Right ventricle myocardium superior (tissue), 1 donor: ENCODE measurements at regions not wholly inside any gene's neighbourhood (a gene's known extent, or its start where the extent isn't known, plus 50 kb on each side); places are given as distances from the start of the nearest gene placed in this dataset.

Experiments used
- ATAC-seq: fragments of 200-7000 bp; cut with Tn5 transposase; one replicate; pipeline ENCODE4 v1.9.1; 2020; ENCODE audit warnings: mild to moderate bottlenecking; ENCODE audit not compliant: poor library complexity
- DNase-seq: peaks from one replicate; pipeline ENCODE4 v3.0.0-alpha.2; 2020
- intact Hi-C: fragments of 100-400 bp; cut with DNase I; formaldehyde crosslinking; loops from one replicate; pipeline ENCODE4 v1.11.2; 2022
- donor health status: DM: no; HTN: yes; CAD: no; lungs with severe emphysema.

GRCh38 chr18:34548973-34549294 is 161.2 kb upstream of the DTNA start:
- ATAC-seq (no peak), DNase-seq (no peak)

GRCh38 chr18:34549367-34549766 is 160.7 kb upstream of the DTNA start:
- ATAC-seq (peak; percentile 65), DNase-seq (no peak)
- intact Hi-C loops = no loop called here

More at GRCh38 chr18:34548973-34549294, 161.2 kb upstream of the DTNA start:
- intact Hi-C loops = no loop called here

DNA sequence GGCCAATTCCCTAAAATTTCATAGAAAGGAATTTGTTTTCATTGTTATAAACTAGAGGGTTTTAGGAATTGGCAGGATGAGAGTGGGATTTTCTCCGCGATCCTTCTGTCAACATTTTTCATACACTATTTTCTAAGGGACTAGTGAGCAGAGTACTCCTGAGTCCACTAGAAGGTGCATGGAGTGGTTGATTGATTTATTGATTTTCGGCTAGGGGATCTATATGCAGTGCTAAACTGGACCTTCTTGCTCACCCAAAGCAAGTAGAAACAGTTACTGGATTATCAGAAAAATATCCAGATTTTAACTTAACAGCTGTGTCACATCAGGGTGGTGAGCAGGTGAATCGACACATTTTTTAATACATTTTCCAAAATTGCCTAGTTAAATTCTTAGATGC is 159.9 kb upstream of the DTNA start:
- DNase-seq (no peak), ATAC-seq (no peak)
- intact Hi-C loops = no loop called here

DNA sequence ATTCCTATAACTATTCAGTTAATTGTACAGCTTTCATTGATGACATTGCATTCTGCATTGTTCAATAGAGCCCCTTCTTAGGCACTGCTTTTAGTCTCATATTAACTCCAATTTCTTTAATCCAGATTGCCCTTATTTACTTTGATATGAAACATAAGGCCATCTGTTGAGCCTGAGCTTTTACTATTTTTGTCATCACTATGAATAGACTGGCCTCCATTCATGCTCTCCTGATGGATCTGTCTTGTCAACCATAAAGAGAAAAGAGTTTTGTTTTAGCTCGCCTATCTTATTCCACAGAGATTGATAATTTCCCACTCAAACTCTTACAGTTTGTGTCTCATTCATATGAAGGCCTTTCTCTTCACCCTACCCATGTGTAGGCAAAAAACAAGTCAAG is 159.2 kb upstream of the DTNA start:
- ATAC-seq = peak; percentile 80
- no peak for DNase-seq
- intact Hi-C loops = no loop called here

GRCh38 chr18:34551824-34552223 is 158.3 kb upstream of the DTNA start:
- ATAC-seq (no peak), DNase-seq (no peak)
- intact Hi-C loops = no loop called here

DNA sequence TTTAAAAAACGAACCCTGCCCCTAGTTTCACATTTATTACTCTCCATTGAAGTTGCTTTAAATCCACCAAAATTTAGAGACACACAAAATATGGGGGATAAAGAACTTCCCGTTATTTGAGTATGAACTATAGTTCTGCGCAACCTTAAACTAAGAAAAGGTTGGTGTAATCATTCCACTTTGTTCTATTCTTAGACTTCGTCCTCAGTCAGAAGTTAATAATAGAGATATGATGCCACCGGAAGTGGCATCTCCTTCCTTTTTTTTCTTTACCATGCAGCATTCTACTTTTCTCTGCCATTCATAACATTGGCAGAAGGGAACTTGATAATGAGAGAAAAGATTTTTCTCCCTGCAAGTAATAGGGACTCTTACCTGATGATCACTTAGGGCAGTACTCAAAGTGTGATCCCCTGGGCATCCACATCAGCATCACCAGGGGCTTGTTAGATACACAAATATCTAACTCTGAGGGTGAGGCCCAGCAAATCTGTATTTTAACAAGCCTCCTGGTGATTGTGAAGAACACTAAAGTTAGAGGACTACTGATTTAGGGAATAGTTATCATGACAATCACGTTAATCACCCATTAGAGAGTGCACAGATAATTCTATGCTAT is 147.7 kb upstream of the DTNA start:
- peak; percentile 90 for ATAC-seq
- DNase-seq = no peak
- intact Hi-C loops = no loop called here

GRCh38 chr18:34567857-34568256 is 142.2 kb upstream of the DTNA start:
- ATAC-seq = no peak
- DNase-seq = no peak
- intact Hi-C loops = no loop called here

DNA sequence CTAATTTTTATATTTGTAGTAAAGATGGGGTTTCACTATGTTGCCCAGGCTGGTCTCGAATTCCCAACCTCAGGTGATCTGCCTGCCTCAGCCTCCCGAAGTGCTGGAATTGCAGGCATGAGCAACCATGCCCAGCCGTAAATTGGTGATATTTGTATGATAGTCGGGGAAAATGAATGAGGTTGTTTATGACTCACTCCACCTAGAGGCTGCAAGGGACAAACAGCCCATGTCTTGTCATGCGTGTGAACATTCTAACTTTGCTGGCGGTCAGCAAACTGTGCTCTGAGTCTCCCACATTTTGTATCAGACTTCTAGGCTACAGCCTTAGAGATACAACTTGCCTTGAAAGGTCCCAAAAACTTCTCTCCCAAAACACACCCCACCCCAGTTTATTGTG is 133.5 kb upstream of the DTNA start:
- no peak for ATAC-seq
- intact Hi-C loops = no loop called here
- no peak for DNase-seq

DNA sequence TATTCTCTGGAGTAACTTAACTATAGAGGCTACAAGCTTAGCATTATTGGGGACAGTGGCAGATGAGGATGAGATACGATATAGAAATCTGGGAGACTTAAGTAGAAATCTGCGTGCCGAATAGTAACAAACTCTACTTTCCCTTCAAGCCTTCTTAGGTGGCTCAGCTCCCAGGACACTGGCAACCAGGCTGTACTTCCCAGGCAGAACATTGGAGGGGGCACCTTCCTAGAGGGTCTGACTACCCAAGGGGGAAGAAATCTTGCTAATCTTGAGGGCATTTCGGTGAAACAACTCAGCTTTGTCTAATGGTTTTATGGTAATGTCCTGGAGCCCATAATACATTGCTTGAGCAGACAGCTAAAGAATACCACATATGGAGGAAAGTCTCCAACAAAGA is 126.2 kb upstream of the DTNA start:
- DNase-seq (no peak), ATAC-seq (no peak)
- intact Hi-C loops = no loop called here

- intact Hi-C loops = loop anchor here (5.0 kb wide), 1 partner anchor 93 kb away; no protein-coding TSS in a partner anchor
- ATAC-seq = no peak
- DNase-seq = no peak
Observed at GRCh38 chr18:34590503-34590902, 119.6 kb upstream of the DTNA start.

- ATAC-seq (no peak), DNase-seq (no peak)
- intact Hi-C loops = loop anchor here (5.0 kb wide), 1 partner anchor 95 kb away; no protein-coding TSS in a partner anchor
Observed at GRCh38 chr18:34591920-34592444, 118.1 kb upstream of the DTNA start.

DNA sequence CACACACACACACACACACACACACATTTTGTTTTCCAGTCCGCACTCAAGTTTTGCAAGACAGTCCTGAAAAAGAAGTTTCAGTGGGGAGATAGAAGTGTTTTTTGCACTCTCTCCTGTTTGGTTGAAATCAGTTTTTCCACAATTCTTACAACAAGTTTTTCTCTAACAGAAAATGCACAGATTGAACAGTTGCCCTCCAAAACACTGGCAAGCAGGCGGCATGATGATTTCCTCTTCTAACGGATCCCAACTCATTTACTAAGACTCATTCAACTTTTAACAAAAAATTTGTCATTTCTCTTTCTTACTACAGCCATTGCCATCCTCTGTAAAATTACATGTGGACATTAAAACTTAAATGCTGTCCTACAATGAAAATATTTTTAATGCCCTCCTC is 117.6 kb upstream of the DTNA start:
- ATAC-seq = no peak
- intact Hi-C loops = loop anchor here (5.0 kb wide), 1 partner anchor 95 kb away; no protein-coding TSS in a partner anchor
- no peak for DNase-seq

DNA sequence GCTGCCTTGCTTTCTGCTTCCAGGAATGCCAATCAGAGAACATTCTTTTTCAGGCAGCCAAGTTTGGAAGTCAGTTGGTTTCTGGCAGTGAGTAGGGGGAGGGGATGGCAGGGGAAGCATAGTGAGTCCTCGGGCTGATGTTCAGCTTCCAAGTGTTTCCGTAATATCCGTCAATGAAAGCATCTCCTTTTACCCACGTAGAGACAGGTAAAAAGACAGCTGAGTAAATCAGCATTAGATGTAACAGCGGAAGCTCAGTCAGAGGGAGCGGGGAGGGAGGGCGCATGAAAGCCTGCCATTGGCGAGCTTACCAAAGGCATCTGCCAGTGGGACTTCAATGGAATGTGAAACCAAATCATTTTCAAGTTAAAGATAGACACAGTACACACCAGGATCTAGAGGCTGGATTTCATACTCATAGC is 117.1 kb upstream of the DTNA start:
- peak; percentile 92 for ATAC-seq
- intact Hi-C loops = loop anchor here (5.0 kb wide), 1 partner anchor 96 kb away; no protein-coding TSS in a partner anchor
- DNase-seq = peak; percentile 71

- peak; percentile 10 for ATAC-seq
- intact Hi-C loops = loop anchor here (5.0 kb wide), 1 partner anchor 97 kb away; no protein-coding TSS in a partner anchor
Observed at GRCh38 chr18:34594266-34594665, 115.8 kb upstream of the DTNA start.

DNA sequence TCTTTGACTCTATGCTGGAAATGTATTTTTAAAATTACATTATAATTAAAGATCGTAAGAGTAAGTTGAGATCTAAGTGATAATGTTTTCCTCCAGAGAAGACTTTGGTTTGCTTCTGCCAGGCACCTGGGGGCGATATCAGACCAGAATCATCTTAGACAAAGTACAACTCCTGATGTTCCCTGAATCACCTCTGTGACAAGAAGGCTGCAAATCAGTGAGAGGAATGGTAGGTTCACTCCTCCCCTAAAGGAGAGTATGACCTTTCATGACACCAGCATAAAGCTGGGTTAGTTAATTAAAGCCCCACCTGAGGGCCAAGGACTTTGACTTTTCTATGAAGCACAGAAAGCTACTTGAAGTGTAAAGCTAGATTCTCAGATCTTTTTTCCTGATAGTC is 114.4 kb upstream of the DTNA start:
- ATAC-seq (peak; percentile 28), DNase-seq (no peak)
- intact Hi-C loops = no loop called here

More at GRCh38 chr18:34594266-34594665, 115.8 kb upstream of the DTNA start:
- no peak for DNase-seq

- DNase-seq (no peak), ATAC-seq (no peak)
- intact Hi-C loops = no loop called here
Observed at GRCh38 chr18:34598120-34598635, 111.9 kb upstream of the DTNA start.

DNA sequence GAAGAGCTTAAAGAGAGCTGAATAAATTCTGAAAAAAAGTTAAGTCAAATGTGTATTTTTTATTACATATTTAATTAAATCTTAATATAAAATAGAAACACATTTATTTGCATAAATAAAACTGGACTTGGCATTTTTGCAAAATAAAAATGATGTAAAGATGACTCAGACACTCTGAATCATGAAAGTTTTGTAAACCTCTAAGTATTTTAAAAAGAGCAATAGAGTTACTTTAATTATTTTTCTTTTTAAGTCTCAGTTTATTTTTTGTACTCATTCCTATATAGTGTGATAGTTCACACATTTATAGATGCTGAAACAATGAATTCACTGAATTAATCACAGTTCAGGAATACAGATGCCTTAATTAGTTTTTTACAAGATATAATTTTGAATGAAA is 109.9 kb upstream of the DTNA start:
- intact Hi-C loops = no loop called here
- DNase-seq (no peak), ATAC-seq (no peak)

GRCh38 chr18:34600874-34601656 is 109.0 kb upstream of the DTNA start:
- intact Hi-C loops = no loop called here
- peak; percentile 25 for ATAC-seq
- no peak for DNase-seq

DNA sequence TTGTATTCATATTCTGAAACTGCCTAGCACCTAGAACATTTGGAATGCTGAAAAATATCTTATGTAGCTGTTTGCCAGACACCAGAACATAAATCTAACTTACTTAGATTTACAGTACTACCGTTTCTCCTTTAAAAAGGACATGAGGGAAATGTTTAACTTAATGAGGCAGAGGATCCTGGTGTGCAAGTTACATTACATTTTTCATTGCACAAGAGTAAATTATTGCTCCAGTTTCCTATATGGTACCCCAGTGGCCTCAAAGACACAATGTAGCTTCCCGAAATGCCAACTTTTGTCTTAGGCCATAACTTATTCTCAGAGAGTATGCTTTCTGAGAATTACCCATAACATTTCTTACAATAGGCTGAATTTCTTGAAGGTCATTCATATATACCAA is 105.5 kb upstream of the DTNA start:
- ATAC-seq (no peak), DNase-seq (no peak)
- intact Hi-C loops = no loop called here

DNA sequence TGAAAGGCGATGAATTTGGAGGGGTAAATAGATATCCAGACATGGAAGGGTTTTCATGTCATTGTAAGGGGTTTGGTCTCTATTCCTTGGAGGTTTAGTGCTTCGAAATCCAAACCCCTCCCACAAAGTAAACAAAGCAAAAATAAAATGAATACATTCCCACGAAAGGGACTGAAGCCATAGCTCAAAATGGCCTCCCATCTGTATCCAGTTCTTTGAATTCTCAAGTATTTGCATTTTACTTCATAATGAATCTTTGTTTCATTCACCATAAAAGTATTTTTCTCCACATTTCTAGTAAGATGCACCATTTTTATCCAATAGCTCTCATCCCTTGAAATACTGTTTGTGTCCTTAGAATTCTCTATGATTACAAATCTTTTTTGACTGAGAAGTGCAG is 103.2 kb upstream of the DTNA start:
- intact Hi-C loops = no loop called here
- ATAC-seq (no peak), DNase-seq (no peak)
